ENCODE measurements at regions not wholly inside any gene's neighbourhood (a gene's known extent, or its start where the extent isn't known, plus 50 kb on each side); places are given as distances from the start of the nearest gene placed in this dataset.

GRCh38 chr22:20642668-20643179 is 131.2 kb upstream of the SERPIND1 start:
- no peak for TF ChIP-seq RAD21 (IDR thresholded peaks at IDR 0.05)
- no peak for TF ChIP-seq TAF1 (conservative IDR thresholded peaks at IDR 0.05)
- TF ChIP-seq CTCF (IDR thresholded peaks at IDR 0.05; ENCODE audit: low read depth, low read length, missing input control) = no peak
